HEK293 (cell line): ENCODE measurements at regions not wholly inside any gene's neighbourhood (a gene's known extent, or its start where the extent isn't known, plus 50 kb on each side); places are given as distances from the start of the nearest gene placed in this dataset.

ENCODE experiments used
- BCL6B ChIP-seq: fragments of 450-650 bp; formaldehyde crosslinking; IDR thresholded peaks from 2 replicates; pipeline ENCODE4 v1.5.1; 2017; ENCODE audit warnings: missing biosample characterization, missing genetic modification characterization
- CTCF ChIP-seq: fragments of 450-650 bp; formaldehyde crosslinking; IDR thresholded peaks from 2 replicates; pipeline ENCODE4 v1.5.1; 2016; ENCODE audit warnings: missing biosample characterization, missing genetic modification characterization
- SP2 ChIP-seq: fragments of 450-650 bp; formaldehyde crosslinking; IDR thresholded peaks from 2 replicates; pipeline ENCODE4 v1.5.1; 2016; ENCODE audit warnings: missing biosample characterization, missing genetic modification characterization
- YY1 ChIP-seq: fragments of 450-650 bp; formaldehyde crosslinking; IDR thresholded peaks from 2 replicates; pipeline ENCODE4 v1.5.1; 2018; ENCODE audit warnings: missing biosample characterization, missing genetic modification characterization
- ZNF148 ChIP-seq: fragments of 450-650 bp; formaldehyde crosslinking; IDR thresholded peaks from 2 replicates; pipeline ENCODE4 v1.5.0; 2017; ENCODE audit warnings: missing biosample characterization, missing genetic modification characterization, borderline replicate concordance
- ZNF2 ChIP-seq: fragments of 450-650 bp; formaldehyde crosslinking; IDR thresholded peaks from 2 replicates; pipeline ENCODE4 v1.5.1; 2016; ENCODE audit warnings: missing biosample characterization, missing genetic modification characterization
- ZNF239 ChIP-seq: fragments of 450-650 bp; formaldehyde crosslinking; IDR thresholded peaks from 2 replicates; pipeline ENCODE4 v1.5.1; 2016; ENCODE audit warnings: missing biosample characterization, missing genetic modification characterization
- TF ChIP-seq, protein P1 (sequence below): fragments of 450-650 bp; formaldehyde crosslinking; IDR thresholded peaks from 2 replicates; pipeline ENCODE4 v1.5.1; 2017; ENCODE audit warnings: missing biosample characterization, missing genetic modification characterization
- TF ChIP-seq, protein P2 (sequence below): fragments of 450-650 bp; formaldehyde crosslinking; conservative IDR thresholded peaks from 2 replicates; pipeline ENCODE4 v1.5.1; 2016; ENCODE audit warnings: low read depth, missing biosample characterization, missing genetic modification characterization

DNA sequence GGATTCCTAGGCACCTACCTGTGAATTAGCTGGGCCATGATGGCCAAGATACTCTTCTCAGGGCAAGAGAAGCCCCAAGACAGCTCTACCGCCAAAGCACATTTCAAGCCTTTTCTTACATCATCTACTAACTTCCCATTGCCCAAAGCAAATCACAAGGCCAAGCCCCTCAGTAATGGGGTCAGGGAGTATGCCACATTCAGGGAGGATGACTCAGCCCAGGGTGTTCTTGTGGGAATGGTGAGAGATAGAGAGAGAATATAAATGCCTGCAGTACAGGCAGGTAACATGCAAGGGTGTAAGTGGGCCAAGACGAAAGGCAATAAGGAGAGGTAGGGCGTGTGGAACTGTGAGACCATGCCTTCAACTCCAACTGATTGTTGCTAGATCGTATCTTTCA is 162.5 kb upstream of the ISX start:
- TF ChIP-seq CTCF (tag by site-specific recombination) (no peak), SP2 (tag by site-specific recombination) (no peak), ZNF148 (tag by site-specific recombination) (no peak), ZNF2 (no peak), BCL6B (tag by site-specific recombination) (no peak), YY1 (tag by site-specific recombination) (no peak), ZNF239 (tag by site-specific recombination) (no peak)
- TF ChIP-seq, protein P1, sequence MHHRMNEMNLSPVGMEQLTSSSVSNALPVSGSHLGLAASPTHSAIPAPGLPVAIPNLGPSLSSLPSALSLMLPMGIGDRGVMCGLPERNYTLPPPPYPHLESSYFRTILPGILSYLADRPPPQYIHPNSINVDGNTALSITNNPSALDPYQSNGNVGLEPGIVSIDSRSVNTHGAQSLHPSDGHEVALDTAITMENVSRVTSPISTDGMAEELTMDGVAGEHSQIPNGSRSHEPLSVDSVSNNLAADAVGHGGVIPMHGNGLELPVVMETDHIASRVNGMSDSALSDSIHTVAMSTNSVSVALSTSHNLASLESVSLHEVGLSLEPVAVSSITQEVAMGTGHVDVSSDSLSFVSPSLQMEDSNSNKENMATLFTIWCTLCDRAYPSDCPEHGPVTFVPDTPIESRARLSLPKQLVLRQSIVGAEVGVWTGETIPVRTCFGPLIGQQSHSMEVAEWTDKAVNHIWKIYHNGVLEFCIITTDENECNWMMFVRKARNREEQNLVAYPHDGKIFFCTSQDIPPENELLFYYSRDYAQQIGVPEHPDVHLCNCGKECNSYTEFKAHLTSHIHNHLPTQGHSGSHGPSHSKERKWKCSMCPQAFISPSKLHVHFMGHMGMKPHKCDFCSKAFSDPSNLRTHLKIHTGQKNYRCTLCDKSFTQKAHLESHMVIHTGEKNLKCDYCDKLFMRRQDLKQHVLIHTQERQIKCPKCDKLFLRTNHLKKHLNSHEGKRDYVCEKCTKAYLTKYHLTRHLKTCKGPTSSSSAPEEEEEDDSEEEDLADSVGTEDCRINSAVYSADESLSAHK (tag by site-specific recombination): no peak
- TF ChIP-seq, protein P2, sequence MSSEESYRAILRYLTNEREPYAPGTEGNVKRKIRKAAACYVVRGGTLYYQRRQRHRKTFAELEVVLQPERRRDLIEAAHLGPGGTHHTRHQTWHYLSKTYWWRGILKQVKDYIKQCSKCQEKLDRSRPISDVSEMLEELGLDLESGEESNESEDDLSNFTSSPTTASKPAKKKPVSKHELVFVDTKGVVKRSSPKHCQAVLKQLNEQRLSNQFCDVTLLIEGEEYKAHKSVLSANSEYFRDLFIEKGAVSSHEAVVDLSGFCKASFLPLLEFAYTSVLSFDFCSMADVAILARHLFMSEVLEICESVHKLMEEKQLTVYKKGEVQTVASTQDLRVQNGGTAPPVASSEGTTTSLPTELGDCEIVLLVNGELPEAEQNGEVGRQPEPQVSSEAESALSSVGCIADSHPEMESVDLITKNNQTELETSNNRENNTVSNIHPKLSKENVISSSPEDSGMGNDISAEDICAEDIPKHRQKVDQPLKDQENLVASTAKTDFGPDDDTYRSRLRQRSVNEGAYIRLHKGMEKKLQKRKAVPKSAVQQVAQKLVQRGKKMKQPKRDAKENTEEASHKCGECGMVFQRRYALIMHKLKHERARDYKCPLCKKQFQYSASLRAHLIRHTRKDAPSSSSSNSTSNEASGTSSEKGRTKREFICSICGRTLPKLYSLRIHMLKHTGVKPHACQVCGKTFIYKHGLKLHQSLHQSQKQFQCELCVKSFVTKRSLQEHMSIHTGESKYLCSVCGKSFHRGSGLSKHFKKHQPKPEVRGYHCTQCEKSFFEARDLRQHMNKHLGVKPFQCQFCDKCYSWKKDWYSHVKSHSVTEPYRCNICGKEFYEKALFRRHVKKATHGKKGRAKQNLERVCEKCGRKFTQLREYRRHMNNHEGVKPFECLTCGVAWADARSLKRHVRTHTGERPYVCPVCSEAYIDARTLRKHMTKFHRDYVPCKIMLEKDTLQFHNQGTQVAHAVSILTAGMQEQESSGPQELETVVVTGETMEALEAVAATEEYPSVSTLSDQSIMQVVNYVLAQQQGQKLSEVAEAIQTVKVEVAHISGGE (tag by site-specific recombination): no peak
